Liver (tissue), 8 donors: ENCODE measurements at regions not wholly inside any gene's neighbourhood (a gene's known extent, or its start where the extent isn't known, plus 50 kb on each side); places are given as distances from the start of the nearest gene placed in this dataset.

Source experiments
- DNase-seq: peaks from one replicate; pipeline ENCODE4 v3.0.0-alpha.2; 2017; ENCODE audit warnings: low spot score
- H3K27ac ChIP-seq, 2 donors: one replicate each; pipeline ENCODE4 v1.7.0; 2013; ENCODE audit warnings: inconsistent platforms in 2 of 2, low read length in 2 of 2, control low read depth in 1 of 2, low read depth in 1 of 2, mild to moderate bottlenecking in 1 of 2
- H3K27me3 ChIP-seq, 4 donors: one replicate each; pipeline versions ENCODE4 v1.6.1 to v1.7.0; 2013; ENCODE audit warnings: low read length in 3 of 4, inconsistent platforms in 1 of 4, mild to moderate bottlenecking in 1 of 4, moderate library complexity in 1 of 4; ENCODE audit not compliant: control insufficient read depth in 4 of 4, insufficient read depth in 4 of 4
- H3K36me3 ChIP-seq, 4 donors: one replicate each; pipeline versions ENCODE4 v1.6.1 to v1.7.0; 2013; ENCODE audit warnings: low read length in 3 of 4, mild to moderate bottlenecking in 3 of 4, low read depth in 1 of 4, moderate library complexity in 1 of 4; ENCODE audit not compliant: control insufficient read depth in 4 of 4, insufficient read depth in 3 of 4
- H3K4me1 ChIP-seq, 4 donors: one replicate each; pipeline versions ENCODE4 v1.6.1 to v1.7.0; 2013; ENCODE audit warnings: low read length in 3 of 4, mild to moderate bottlenecking in 3 of 4, moderate library complexity in 1 of 4; ENCODE audit not compliant: control insufficient read depth in 4 of 4, insufficient read depth in 4 of 4
- H3K4me3 ChIP-seq, 3 donors: one replicate each; pipeline versions ENCODE4 v1.6.1 to v1.7.0; 2013; ENCODE audit warnings: low read length in 3 of 3, control low read depth in 1 of 3, low read depth in 1 of 3, mild to moderate bottlenecking in 1 of 3
- H3K9ac ChIP-seq, 2 donors: one replicate each; pipeline ENCODE4 v1.7.0; 2013; ENCODE audit warnings: low read length in 2 of 2, mild to moderate bottlenecking in 2 of 2, moderate library complexity in 2 of 2, control low read depth in 1 of 2, low read depth in 1 of 2
- H3K9me3 ChIP-seq, 4 donors: one replicate each; pipeline versions ENCODE4 v1.6.1 to v1.7.0; 2013; ENCODE audit warnings: low read length in 3 of 4; ENCODE audit not compliant: control insufficient read depth in 4 of 4
- ATF3 ChIP-seq: IDR thresholded peaks from 2 replicates; pipeline ENCODE4 v1.6.1; 2016; ENCODE audit warnings: antibody characterized with exemption
- CTCF ChIP-seq: fragments of 150-350 bp; IDR thresholded peaks from 2 replicates; pipeline ENCODE4 v1.5.1; 2017; ENCODE audit warnings: improper control_type of control experiment, low read depth, low read length; ENCODE audit not compliant: missing input control
- FOXA1 ChIP-seq: IDR thresholded peaks from 2 replicates; pipeline ENCODE4 v1.6.1; 2016; ENCODE audit warnings: antibody characterized with exemption
- FOXA2 ChIP-seq: IDR thresholded peaks from 2 replicates; pipeline ENCODE4 v1.6.1; 2016; ENCODE audit warnings: antibody characterized with exemption
- HNF4A ChIP-seq, 2 donors: conservative IDR thresholded peaks; 2 replicates each; pipeline ENCODE4 v1.6.1; 2016; ENCODE audit warnings: antibody characterized with exemption in 2 of 2, mild to moderate bottlenecking in 2 of 2
- JUND ChIP-seq, 2 donors: IDR thresholded peaks; 2 replicates each; pipeline ENCODE4 v1.6.1; 2016; ENCODE audit warnings: antibody characterized with exemption in 2 of 2
- RAD21 ChIP-seq, 2 donors: IDR thresholded peaks; 2 replicates each; pipeline ENCODE4 v1.6.1; 2016; ENCODE audit warnings: antibody characterized with exemption in 2 of 2, mild to moderate bottlenecking in 2 of 2
- REST ChIP-seq: IDR thresholded peaks from 2 replicates; pipeline ENCODE4 v1.6.1; 2016; ENCODE audit warnings: antibody characterized with exemption, mild to moderate bottlenecking
- RXRA ChIP-seq, 2 donors: IDR thresholded peaks; 2 replicates each; pipeline ENCODE4 v1.6.1; 2017 to 2018; ENCODE audit warnings: antibody characterized with exemption in 2 of 2, mild to moderate bottlenecking in 1 of 2
- TAF1 ChIP-seq: conservative IDR thresholded peaks from 2 replicates; pipeline ENCODE4 v1.6.1; 2016; ENCODE audit warnings: antibody characterized with exemption, mild to moderate bottlenecking
- YY1 ChIP-seq: IDR thresholded peaks from 2 replicates; pipeline ENCODE4 v1.6.1; 2016; ENCODE audit warnings: antibody characterized with exemption, mild to moderate bottlenecking
- WGBS: extraction: QIAGEN DNeasy Blood & Tissue Kit; methylation state at CpG from one replicate; pipeline ENCODE4 v1.1.7; 2013; 5-methylcytosine and 5-hydroxymethylcytosine counted together
- TF ChIP-seq, protein P1 (sequence below): IDR thresholded peaks from 2 replicates; pipeline ENCODE4 v1.6.1; 2016; ENCODE audit warnings: antibody characterized with exemption
- donor health status: healthy.
- donor health status: healthy.
- donor health status: healthy.
- donor health status: healthy.
- donor health status: healthy.

- H3K9ac ChIP-seq: no peak overlapping the region
- no peak for DNase-seq
- no peak overlapping the region for H3K4me3 ChIP-seq
- no peak overlapping the region for H3K27ac ChIP-seq
- no peaks in the 10 kb centered on the region for H3K27me3 ChIP-seq
- 75% methylated on average over 3 of the region's 3 CpGs for WGBS
- TF ChIP-seq YY1: no peak
- TF ChIP-seq CTCF: no peak
- no peak for TF ChIP-seq FOXA2
- no peak for TF ChIP-seq HNF4A (conservative IDR thresholded peaks at IDR 0.05)
- no peak for TF ChIP-seq REST
- no peak for TF ChIP-seq ATF3
- TF ChIP-seq, protein P1, sequence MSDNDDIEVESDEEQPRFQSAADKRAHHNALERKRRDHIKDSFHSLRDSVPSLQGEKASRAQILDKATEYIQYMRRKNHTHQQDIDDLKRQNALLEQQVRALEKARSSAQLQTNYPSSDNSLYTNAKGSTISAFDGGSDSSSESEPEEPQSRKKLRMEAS: no peak
- TF ChIP-seq TAF1: no peak
- no peak for TF ChIP-seq RAD21 (IDR thresholded peaks at IDR 0.05)
- no peak for TF ChIP-seq RXRA (IDR thresholded peaks at IDR 0.05)
- no peak for TF ChIP-seq JUND (IDR thresholded peaks at IDR 0.05)
- no peak for TF ChIP-seq FOXA1
- no peaks in the 10 kb centered on the region for H3K36me3 ChIP-seq
- H3K4me1 ChIP-seq: no peaks in the 10 kb centered on the region
- H3K9me3 ChIP-seq: no peaks in the 10 kb centered on the region
Observed at GRCh38 chr2:53021292-53021691, 746.3 kb upstream of the CHAC2 start.

GRCh38 chr2:53018825-53019425 is 748.7 kb upstream of the CHAC2 start:
- Histone ChIP-seq H3K4me3 (no peak overlapping the region), H3K4me1 (no peaks in the 10 kb centered on the region), H3K27me3 (no peaks in the 10 kb centered on the region), H3K36me3 (no peaks in the 10 kb centered on the region), H3K9me3 (no peaks in the 10 kb centered on the region), H3K27ac (no peak overlapping the region), H3K9ac (no peak overlapping the region)
- peak in 1 of 2 donors; percentile 7 for TF ChIP-seq RAD21 (IDR thresholded peaks at IDR 0.05)
- TF ChIP-seq, protein P1: no peak
- 49% methylated on average over 2 of the region's 2 CpGs for WGBS
- no peak for DNase-seq
